Activated CD4-positive, alpha-beta T cell treated with anti-CD3 and anti-CD28 coated beads, Interleukin-2, amount 50 U/mL, for 24 hours (primary cell): ENCODE measurements at regions not wholly inside any gene's neighbourhood (a gene's known extent, or its start where the extent isn't known, plus 50 kb on each side); places are given as distances from the start of the nearest gene placed in this dataset.

Experiments
- DNase-seq, 2 donors: peaks; one replicate each; pipeline ENCODE4 v3.0.0-alpha.2; 2020; ENCODE audit warnings: low read depth in 1 of 2, low spot score in 1 of 2

DNA sequence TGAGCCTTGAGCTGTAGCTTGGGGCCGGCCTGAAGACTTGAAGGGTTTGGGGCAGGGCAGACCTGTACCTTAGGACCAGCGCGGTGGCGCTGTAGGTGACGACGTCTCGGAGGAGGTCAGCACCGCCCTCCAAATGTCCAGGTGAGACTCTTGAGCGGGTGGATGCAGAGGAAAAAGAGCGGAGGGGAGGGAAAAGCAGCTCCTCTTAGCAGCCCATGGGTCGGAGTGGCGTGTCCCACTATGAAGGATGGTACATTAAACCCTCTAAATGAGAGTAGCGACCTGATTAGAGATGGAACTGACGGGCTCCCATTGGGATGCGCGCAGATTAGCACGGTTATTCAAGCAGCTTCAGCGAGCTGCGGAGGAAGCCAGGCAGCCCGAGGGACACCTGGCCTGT lies 77.0 kb upstream of the MAP1LC3B2 start:
- no peak for DNase-seq

DNA sequence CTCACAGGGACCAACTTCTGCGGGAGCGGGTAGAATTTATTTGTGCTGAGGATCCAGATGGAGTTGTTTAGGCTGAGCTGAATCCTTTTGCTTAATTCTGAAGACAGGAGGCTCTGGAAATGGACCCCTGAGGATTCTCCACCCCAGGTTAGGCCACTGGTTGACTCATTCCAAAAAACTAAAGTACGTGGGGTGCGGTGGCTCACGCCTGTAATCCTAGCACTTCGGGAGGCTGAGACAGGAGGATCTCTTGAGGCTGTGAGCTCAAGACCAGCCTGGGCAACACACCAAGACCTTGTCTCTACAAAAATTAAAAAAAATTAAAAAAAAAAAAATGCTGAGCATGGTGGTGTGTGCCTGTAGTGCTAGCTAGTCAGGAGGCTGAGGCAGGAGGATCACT lies 76.3 kb upstream of the MAP1LC3B2 start:
- no peak for DNase-seq

DNA sequence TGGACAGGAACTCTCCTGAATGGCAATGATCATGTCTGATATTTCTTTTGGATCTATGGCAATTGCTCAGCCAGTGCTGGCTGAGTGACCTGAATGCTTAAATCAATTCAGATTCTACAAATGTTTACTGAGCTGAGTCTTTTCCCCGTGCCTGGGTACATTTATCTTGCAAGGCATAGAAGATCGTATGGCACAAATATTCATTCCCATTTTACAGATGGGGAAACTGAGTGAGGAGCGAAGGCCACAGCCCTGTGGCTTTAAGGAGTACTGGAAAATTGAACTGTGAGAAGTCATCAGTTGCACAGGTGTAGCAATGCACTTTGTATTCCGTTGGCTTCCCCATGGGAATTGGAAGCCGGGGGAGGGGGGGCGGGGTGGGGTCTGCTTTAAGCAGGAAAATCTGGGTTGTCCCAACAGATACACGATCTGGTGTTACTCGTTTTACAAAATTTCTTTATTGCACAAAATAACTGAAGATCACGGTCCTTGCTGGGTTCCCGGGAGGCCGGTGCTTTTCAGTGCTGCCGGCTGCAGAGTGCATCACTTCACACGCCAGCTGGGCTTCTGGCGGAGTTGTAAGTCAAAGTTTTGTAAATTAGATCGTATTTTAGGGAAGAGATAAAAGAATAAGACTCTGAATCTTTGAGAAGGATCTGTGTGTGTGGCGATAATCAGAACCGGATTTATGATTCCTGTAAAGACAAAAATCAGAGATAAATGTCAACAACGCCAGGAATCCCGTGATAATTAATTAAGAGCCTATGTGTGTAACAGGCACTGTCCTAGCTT lies 75.0 kb upstream of the MAP1LC3B2 start:
- no peak for DNase-seq

DNA sequence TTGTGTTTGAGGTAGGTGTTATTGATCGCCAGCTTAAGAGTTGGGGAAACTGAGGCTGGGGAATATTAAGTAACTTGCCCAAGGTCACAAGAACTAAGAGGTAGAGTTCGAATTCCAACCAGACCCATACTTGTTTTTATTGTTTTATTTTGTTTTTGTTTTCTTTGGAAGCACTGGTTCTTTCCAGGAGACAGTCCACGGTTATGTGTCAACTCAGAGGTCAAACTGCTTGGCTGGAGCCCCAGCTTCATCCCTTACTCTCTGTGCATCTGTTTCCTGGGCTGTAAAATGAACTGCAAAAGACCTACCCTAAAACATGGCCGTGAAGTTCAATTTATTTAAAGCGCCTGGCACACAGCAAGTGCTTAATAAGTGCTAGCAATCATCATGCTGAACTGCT lies 74.4 kb upstream of the MAP1LC3B2 start:
- no peak for DNase-seq

DNA sequence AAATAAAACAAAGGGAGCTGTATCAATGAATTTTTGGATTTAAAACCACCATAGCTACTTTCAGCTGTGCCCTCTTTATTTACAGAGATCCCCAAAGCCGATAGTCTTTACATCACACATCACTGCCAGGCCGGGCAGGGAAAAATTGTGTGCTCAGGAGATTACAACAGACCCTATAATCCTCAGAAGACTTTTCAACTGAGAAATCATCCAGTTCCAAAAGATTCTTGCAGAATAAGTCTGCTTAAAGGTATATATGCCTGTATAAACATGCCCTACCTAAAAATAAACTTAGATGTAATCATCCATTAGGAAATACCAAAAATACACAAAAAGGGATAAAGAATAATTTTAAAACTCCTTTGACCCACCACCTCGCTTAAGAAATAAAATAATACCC lies 70.1 kb upstream of the MAP1LC3B2 start:
- DNase-seq: no peak

DNA sequence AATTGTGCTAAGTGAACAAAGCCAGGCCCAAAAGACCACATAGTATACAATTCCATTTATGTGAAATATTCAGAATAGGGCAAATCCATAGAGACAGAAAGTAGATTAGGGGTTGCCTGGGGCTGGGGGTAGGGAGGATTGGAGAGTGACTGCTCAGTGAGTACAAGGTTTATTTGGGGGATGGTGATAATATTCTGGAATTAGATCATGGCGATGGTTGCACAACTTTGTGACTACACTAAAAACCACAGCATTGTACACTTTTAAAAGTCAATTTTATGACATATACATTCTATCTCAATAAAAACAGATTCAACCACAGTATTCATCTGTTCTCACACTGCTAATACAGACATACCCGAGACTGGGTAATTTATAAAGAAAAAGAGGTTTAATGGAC lies 68.7 kb upstream of the MAP1LC3B2 start:
- DNase-seq: no peak

DNA sequence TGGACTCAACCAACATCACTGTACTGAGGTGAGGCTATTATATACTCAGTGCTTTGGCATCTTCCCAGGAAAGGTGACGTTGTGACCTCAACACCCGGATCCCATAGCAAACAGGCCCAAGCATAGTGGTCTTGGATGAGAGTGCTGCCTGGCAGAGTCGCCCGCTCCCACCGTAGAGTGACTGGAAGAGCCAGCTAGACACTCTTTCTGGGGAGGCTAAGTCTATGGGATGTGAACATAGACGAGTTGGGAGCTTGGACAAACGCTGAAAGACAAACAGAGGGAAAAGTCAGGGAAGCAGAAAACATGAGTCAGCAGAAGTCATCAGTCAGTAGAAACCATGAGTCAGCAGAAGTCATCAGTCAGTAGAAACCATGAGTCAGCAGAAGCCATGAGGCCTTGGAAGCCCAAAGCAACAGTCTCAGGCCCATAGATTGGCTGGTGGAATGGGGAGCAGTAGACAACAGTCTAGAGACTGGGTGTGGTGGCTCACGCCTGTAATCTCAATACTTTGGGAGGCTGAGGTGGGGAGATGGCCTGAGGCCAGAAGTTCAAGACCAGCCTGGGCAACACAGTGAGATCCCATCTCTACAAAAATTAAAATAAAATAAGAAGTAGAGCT lies 66.4 kb upstream of the MAP1LC3B2 start:
- DNase-seq: no peak

DNA sequence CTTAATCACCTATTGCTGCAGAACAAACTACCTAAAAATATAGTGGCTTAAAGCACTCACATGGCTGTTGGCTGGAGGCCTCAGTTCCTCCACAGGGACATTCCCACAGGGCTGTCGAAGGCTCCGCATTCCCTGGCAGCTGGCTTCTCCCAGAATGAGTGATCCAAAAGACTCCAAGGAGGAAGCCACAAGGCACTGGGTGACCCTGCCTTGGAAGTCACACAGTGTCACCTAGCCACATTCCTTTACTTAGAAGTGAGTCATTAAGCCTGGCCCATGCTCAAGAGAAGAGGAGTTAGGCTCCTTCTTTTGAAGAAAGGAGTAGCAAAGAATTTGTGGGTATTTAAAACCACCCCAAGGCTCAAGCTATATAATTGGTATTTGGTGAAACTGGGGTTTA lies 63.9 kb upstream of the MAP1LC3B2 start:
- no peak for DNase-seq

DNA sequence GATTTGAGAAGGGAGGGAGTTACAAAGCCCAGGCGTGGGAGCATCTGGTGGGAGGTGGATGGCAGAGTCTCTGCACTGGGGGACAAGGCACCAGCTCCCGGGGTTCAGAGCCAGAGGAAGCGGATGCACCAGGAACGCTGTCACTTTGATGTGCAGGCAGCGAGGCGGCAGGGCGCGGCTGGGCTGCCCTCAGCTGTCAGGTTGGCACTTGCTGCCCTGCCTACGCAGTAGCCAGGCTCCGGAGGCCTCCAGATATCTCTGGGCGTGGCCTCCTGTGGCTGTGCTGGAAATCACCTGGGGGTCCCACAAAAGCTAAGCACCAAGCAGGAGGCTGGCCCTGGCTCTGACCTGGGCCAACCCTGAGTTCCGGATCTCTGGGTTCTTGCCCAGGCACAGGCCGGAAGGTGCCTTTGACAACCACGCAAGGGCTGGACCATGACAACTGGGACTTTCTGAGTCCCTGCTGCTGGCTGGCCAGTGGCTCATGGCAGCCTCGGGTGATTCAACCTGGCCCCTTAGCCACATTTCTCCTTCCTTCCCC lies 62.1 kb upstream of the MAP1LC3B2 start:
- DNase-seq: no peak

DNA sequence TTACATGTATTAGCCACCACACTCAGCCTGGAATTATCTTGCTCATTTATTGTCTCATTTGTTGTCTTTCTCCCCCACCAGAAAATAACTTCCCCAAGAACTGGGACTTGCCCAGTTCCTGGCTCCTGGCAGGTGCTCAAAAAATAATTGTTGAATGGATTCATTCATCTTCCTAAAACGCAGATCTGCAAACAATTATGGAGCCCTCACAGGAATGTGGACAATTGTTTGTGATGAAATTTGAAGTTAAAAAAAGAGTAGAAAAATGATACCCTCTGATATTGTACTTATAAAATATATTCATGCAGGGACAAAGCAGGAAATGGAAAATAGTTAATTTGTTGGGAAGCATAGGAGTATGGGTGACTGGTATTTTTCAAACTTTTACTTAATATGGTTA lies 60.7 kb upstream of the MAP1LC3B2 start:
- no peak for DNase-seq

DNA sequence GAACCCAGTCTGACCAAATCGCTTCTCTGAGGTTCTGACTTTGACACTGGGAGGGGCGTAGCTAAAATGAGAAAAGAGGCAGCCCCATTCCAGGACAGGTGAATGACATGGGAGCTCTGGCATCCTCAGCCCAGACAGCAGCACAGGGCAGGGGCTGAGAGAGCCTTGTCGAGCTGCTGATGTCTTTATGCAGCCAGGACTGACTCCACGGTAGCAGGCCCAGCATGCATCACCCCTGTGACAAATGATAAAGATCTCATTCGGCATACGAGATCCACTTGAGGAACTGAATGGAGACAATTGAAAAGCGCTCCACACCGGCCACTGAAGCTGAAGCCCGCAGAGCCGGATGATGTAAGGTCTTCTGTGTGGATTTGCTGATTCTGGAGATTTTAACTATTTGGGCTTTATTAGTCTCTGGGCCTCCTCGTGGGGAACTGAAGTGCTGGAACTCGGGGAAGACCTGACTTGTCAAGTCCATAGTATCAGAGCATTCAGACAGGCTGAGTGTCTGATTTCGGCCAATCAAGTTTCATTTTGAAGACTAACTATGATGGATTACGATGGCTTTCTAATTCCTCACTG lies 56.9 kb upstream of the MAP1LC3B2 start:
- no peak for DNase-seq

DNA sequence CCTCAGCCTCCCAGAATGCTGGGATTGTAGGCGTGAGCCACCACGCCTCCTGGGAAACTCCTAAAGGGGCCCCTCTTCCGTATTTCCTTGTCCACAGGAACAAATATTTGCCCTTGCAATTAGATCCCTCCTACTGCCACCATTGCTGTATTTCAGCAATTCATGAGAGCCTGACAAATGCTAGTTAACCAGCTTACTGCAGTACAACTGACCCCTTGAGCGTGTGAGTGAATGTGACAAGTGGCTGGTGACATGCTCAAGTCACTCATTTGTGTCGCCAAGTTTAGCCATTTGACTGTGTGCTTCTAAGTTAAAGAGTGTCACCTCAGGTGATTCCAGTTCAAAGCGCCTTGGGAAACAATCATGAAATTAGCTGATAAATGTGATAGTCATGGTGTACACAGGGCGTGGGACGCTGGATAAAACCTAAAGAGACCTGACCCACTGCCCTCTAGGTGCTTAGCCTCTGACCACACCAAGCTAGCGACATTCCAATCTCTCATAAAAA lies 56.1 kb upstream of the MAP1LC3B2 start:
- DNase-seq: no peak

DNA sequence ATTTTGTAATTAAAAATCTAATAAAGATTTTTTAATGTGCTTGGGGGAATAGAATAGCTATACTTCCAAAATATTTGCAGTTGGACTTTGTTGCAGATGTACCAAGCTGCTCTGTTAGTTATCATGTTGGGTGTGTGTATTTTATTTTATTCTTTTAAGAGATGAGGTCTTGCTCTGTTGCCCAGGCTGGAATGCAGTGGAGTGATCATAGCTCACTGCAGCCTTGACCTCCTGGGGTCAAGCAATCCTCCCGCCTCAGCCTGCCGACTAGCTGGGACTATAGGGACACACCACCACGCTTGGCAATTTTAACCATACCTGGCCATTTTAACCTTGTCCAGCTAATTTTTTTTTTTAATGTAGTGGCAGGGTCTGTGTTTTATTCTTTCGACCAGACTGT lies 54.7 kb upstream of the MAP1LC3B2 start:
- no peak for DNase-seq

DNA sequence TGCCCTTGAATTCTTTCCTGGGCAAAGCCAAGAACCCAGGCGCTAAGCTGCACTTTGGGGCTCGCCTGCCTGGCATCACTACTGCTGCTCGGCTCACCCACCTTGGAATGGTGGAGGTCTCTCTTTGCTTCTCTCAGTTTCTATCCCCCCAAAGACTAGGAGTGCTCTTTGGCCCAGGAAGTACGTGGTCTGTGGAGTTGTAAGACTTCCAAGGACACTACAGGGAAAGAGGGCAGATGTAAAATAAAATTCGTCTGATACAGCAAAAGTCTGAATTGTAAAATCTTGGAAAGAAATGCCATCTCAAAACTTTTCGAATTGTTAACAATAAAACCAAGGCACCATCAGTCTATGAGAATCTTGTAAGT lies 52.5 kb upstream of the MAP1LC3B2 start:
- no peak for DNase-seq

DNA sequence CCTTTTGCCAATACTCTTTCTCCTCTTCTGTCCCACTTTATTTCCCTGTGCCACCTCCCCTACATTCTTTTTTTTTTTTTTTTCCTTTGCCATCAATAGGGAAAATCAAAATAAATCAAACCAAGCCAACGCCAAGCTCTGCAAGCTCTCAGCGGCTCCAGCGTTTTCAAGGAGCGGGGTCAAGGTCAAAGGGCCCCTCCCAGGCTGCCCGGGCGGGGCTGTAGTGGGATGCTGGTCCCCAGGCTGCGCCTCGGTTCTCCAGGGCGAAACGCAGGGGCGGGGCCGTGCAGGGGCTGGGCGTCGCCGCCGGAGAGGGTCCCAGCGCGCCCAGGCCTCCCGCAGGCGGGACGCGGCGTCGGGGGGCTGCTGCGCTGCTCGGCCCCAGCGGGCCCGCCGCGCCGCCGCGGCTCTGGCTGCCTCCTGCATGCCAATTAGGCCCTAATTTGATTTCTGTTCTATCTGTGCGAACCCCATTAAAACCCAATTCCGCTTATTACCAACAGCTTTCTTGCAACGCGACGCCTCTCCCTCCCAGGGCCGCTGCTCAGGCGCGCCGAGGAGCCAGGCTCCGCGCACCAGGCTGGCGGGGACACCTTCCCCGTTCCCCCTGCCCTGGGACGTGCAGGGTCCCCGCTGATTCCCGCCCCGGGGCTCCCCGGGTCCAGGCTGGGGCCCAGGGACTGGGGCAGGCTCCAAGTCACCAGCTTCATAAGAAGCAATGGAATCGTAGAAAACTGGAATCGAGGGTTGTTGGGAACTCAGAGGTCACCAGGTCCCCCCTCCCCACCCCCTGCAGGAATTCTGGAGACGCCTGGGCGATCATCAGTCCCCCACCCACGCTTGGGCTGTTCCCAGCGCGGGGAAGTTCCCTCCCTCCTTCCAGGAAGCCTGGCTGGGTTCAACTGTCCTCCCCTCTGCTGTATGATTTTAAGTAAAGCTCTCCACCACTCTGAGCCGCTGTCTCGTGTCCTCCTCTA lies 50.7 kb upstream of the MAP1LC3B2 start:
- no peak for DNase-seq
